HG03442 (cell line): ENCODE measurements at regions not wholly inside any gene's neighbourhood (a gene's known extent, or its start where the extent isn't known, plus 50 kb on each side); places are given as distances from the start of the nearest gene placed in this dataset.

ENCODE experiments used
- ATAC-seq: cut with Tn5 transposase; IDR thresholded peaks from one replicate; pipeline ENCODE4 v1.9.1; 2021; ENCODE audit warnings: mild to moderate bottlenecking, moderate library complexity; ENCODE audit not compliant: unreplicated experiment

DNA sequence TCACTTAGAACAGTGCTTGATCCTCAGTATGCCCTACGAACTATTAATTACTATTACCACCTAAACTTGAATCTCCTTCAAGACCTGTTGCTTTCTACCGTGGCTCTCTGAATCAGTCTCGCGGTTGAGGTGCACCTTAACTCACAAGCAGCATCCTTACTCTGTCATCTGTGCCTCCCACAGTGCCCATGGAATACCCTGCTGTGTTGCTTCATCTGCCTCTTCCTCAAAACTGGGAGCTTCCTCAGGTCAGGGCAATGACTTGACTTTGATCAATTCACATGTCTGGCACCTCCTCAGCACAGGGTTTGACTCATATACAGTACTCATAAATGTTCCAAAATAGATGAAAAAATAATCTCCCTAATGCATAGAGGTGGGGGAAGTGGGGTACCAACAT is 305.9 kb downstream of the NUAK1 start:
- no peak for ATAC-seq

DNA sequence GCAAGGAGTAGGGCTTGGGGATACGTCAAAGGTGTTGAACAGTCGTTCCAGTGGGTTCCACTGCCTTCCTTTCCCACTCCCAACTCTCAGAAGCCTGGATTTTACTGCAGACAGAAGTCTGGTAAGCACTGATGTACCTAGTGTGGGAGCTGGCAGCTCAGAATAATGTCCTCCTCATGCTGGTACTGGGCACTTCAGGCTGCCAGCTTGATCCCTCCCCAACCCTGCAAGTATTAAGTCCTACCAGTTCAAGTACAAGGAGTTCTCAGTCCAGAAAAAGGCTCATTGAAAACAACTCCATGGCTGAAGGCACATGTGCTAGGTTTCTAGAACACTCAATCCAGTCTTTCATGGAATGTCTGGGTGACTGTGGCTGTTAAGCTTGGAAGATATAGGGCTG is 304.3 kb downstream of the NUAK1 start:
- ATAC-seq = no peak

DNA sequence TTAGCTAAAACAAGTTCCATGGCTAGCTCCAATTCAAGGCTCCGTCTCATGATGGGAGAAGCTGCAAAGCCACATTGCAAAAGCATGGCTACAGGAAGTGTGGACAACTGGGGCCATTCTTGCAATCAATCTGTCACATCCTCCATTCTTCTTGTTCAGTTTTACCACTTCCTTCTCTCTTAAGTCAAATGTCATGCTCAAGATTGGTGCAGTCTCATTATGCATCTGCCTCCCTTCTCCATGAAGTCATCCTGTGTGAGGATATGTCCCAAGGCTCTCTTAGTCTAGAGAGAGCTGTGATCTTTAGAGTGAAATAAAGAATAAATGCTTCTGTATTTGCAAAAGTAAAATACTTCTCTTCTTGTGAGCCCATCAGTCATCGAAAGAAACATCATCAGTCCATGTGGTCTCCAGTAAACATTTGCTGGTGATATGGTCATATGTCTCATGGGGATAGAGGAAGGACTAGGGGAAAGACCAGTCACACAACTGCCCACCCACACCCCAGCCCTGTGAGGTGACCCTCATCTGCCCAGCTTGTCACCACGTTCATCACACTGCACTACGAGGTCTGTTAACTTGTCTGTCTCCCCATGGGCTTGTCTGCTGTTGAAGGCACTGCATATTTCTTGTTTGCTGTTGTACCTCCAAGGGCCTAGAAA is 303.0 kb downstream of the NUAK1 start:
- ATAC-seq = no peak

DNA sequence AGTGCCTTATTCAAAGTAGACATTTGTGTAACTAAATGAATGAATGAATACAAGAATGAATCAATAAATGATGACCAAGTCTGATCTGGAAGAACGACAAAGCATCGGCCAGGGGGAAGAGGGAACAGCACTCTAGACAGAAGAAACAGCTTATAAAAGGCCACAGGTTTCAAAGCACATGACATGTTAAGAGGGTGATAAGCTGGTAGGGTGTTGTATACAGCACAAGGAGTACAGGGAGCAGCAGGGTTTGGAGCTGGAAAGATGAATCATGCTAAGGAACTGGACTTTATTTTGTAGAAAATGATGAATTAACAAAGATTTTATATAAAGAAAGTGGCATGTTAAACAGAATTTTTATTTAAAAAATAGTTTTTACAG is 302.5 kb downstream of the NUAK1 start:
- ATAC-seq = no peak

DNA sequence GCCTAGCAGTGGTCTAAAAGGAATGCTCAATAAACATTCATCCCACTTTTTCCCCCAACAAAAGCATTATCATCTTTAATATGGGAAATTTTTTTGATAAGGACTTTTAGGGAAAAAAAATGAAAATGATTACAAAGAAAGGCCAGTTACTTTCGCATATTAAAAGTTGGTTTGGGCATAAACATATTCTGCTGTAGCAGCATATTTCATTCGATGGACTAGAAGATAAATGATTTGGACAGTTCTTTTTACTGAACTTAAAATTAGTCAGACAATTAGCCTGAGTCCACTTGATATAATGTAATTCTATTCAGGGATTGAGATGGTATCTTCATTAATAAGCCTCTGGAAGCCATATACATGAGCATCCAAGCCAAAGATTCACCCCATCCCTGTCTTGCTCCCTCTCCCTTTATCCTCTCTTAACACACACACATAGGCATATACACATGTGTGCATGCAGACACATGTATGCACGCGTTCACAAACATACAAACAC is 299.1 kb downstream of the NUAK1 start:
- no peak for ATAC-seq

DNA sequence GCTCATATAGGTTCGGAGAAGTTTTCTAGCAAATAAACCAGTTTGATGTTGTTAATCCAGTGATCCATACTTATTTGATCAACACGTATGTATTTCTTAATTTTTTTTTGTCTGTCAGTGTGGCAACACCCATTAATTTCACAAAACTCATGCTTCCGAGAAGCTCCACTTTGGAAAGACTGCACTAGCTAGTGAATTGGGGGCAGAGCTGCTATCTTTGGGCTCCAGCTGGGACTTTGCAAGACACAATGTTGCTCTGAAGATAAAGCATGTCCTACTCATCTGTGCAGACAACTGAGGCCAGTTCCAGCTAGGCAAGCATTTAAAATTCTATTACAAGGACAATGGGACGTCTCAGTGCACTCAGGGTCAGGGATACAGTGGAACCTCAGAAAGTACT is 298.4 kb downstream of the NUAK1 start:
- no peak for ATAC-seq

DNA sequence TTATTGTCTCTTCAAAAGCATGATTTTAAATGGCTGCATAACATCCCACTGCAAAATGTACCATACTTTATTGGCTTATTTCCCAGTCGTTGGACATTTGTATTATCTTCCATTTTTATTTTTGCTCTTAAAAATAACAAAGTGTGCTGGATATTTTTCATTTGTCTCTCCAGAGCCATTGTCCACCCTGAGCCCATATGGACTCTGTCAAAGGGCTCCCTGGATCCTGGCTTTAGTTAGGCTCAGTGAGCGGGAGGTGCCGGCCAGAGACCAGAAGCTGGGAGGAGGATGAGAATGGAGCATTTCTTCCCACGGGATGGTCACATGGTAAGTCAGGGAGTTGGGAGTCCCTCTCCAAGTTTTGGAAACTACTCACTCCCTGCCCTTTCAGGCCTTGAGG is 296.9 kb downstream of the NUAK1 start:
- no peak for ATAC-seq

DNA sequence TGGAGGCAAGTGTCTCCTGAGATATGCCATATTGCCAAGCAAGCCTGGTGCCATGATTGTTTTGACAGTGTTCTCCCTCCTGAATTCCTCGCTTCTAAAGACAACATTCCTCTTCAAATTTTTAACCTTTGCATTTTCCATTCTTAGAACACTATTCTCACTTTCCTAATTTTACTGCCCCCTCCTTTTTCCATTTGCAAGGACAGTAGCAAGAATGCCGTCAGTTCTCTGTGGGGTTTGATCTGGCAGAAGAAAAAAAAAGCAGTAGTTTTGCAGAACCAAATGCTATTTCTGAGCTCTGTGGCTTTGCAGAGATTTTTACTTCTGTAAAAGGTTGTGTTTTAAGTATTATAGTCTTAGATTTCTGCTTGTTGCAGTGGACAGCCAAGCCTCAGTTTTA is 295.2 kb downstream of the NUAK1 start:
- no peak for ATAC-seq

DNA sequence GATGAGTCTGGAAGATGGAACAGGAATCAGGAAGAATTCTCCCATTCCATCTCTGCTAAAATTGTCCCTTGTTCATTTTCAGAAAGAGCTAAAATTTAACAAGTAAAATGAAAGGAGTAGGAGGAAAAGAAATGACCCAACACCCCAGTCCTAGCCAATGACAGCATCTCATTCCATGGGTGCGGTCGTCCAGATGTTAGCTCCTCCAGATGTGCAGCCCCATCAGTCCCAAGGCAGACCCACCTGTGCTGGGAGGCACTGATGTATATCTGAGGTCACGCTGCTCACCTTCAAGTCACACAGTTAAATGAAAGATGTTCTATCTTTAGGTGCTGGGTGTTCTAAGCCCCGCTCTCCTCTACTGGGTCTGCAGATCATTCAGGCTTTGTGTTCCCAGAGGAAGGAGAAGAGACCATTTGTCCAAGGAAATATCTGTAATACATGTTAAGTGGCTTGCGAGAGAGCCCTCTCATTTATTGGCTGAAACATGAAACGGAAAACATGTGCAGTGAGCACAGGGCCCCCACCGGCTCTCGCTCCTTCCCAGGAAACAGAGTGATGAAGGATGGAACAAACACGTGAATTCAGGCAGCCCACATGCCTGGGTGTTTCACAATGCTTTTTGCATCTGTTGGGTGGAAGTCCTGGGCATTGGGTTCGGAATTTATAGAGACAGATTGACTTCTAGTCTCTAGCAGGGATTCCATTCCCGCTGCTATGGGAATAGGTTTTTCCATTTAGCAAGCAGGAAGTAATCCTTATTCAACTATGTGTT is 294.6 kb downstream of the NUAK1 start:
- no peak for ATAC-seq

DNA sequence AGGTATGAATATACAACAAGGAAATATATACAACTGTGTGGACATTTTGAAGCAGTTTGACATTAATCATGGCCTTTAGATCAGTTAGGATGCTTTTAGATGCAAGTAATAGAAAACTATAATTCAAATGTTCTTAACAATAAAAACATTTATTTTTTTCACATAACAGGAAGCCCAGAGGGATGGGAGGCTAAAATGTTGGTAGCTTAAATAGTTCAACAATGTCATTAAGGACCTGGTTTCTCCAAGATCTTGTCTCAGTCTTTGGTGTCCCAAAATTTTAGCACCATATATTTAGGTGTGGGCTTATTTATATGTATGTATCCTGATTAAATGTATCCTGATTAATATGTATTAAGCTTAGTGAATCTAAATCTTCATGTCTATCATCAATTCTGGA is 292.4 kb downstream of the NUAK1 start:
- no peak for ATAC-seq

DNA sequence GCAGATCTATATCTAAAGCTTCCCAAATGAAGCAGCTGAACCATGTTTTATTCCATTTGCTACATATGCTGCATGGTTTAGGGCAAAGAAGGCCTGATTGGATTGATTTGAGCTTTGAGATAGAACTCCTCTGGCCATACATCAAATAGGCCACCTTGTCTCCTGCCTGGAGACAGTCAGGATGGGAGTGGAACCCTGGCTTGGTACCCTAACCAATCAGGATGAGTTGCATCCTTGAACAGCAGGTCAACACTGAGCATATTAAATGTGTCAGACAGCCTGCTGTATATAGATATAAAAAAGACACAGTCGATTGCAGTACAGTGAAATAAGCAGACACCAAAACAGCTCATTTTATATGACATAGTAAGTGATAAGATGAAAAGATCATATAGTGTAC is 291.7 kb downstream of the NUAK1 start:
- no peak for ATAC-seq

DNA sequence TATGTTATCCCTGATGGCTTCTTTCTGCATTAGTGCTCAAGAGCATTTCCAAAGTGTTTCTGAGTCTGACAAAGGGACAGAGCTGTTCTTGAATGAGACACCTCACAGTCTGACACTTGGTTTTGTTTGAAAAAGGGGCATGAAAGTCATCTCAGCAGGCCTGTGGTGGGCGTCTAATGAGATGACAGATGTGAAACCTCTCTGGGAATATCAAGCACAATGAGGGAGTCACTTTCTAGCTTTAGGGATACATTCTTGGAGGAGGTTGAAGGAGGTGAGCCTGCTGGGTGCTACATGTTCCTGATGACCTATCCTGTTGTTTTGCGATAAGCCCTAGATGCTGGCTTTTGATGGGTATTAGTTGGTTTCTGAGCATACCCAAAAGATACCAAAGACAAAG is 290.5 kb downstream of the NUAK1 start:
- no peak for ATAC-seq

DNA sequence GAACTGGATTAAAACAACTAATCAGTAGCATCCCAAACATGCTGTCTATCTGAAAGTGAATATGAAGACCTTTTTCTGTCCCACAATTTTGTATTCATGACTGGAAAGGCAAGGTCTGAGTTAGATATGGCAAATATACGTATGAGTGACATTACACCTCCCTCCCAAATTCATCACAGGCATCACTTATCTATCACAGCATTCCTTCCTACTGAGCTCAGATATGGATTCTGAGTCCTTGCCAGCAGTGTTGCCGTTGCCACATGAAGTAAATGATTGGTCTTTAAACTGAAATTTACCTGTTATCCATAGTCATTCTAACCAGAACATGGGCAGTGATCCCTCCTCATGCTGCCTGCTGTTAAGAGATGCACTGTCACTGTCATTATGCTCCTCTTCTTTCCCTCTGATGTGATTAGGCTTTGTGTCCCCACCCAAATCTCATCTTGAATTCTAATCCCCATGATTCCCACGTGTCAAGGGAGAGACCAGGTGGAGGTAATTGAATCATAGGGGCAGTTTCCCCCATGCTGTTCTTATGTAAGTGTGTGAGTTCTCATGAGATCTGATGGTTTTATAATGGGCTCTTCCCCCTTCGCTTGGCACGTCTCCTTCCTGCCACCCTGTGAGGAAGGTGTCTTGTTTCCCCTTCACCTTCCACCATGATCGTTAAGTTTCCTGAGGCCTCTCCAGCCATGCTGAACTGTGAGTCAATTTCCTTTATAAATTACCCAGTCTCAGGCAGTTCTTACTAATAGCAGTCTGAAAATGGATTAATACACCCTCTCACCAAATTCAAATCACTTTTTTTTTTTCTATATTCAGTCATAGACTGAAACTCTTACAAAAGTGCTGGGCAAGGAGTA is 288.4 kb downstream of the NUAK1 start:
- ATAC-seq = no peak

DNA sequence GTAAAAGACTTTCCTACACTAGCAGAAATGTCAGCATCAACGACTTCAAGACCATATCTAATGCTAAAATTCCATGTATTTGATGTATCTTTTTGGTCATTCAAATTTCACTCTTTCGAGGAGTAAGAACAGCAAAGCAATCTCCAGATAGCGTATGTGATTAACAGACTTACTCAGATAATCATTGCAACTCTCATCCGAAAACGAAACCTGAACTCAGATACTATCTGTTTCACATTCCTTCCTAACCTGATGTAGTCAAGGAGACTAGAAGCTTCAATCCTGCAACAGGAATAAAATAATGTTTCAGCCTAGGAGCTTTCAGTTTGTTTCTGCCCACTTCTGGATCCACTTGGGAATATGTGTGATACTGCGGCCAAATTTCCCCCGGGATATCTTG is 286.3 kb downstream of the NUAK1 start:
- ATAC-seq = no peak

DNA sequence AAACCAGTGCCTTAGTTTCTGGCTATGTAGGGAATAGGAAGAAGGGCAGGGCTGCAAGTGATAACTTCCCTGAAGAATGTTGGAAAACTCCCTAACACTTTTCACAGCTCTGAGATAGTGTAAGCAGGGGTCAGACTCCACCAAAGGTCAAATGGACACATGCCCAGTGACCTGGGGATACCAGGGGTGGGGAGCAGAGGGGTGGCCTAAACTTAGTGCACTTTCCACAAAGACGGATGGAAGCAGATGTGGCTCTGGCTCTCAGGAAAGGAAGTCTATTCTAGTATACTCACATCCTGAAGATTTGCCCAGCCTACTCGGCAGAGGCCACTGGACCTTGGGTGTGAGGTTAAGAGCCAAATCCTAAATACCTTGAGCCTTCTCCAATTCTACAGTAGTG is 285.8 kb downstream of the NUAK1 start:
- no peak for ATAC-seq

DNA sequence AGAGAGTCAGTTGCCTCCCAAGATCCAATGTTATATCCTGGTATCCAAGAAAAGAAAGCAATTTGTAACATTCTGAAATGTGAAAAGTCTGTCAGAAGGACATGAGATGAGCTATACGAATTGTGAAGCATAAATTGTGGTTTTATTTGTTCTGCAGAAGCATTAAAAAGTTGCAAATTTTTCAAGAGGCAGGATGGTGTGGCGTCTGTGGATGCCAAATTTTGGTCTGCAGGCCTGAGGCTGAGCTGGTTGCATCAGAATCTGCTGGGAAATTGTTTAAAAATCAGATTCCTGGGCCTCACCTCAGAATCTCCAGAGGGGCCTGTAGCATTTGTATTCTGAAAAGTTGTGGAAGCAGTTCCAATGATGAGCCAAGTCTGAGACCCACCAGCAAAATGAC is 284.7 kb downstream of the NUAK1 start:
- ATAC-seq = no peak

DNA sequence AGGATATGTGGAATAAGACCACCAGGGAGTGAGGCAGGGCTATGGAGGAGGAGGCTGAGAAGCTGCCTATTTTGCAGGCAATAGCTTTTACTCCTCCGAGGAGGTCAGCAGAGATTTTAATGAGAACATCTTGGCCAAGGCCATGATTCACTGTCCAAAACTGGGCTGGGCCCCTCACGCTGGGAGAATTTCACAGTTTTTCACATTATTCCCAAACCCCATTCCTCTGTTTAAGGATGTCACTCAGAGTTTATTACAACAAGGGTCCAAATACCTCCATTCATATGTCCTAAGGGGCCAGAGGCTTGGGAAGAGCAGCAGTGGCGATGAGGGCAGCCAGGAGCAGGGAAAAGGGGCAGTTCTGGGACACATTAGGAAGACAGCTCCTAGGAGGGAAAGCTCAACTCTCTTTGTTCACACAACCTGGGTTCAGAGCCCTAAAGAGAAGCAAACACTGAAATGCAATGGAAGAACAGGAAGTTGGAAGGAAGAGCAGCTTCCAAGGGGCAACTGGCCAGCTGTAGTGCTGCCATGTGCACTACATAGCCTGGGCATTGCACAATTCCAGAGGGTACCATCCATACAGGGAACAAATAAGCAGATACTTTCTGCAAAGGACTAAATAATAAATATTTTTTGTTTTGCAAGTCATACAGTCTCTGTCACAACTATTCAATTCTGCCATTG is 283.2 kb downstream of the NUAK1 start:
- no peak for ATAC-seq

DNA sequence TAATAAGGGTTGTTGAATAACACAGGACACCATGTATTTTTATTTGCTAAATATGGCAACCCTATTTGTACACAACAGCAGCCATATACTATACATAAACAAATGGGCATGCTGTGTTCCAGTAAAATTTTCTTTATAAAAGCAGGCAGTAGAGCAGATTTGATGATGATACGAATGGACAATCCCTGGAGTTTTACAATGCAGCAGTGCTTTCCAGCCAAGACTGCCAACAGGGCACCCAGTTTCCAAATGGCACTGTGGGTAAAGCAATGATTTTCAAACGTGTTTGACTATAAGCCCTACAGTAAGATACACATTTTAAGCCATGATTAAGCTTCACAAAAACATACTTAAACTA is 282.7 kb downstream of the NUAK1 start:
- ATAC-seq = no peak

DNA sequence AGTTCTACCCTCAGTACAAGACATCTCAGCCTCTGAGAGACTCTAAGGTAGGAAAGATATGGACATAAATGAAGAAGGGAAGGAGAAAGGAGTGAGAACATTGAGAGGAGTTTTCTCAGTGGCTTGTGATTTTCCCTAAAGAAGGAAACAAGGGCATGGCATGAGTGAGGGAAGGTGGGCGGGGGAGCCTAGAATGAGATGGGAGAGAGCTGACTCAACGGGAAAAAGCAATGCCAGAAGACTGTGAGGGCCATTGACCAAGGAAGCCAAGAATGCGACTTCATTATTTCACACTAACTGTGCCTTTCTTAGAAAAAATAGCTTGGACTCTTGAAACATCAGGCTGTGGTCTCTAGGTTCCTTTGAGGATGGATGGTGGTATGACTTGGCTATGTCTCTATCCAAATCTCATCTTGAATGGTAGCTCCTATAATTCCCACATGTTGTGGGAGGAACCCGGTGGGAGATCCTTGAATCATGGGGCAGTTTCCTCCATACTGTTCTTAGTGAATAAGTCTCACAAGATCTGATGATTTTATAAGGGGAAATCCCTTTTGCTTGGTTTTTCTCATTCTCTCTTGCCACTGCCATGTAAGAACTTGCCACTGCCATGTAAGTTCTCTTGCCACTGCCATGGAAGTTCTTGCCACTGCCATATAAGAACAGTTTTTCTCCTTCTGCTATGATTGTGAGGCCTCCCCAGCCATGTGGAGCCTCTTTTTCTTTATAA is 279.6 kb downstream of the NUAK1 start:
- ATAC-seq = no peak

DNA sequence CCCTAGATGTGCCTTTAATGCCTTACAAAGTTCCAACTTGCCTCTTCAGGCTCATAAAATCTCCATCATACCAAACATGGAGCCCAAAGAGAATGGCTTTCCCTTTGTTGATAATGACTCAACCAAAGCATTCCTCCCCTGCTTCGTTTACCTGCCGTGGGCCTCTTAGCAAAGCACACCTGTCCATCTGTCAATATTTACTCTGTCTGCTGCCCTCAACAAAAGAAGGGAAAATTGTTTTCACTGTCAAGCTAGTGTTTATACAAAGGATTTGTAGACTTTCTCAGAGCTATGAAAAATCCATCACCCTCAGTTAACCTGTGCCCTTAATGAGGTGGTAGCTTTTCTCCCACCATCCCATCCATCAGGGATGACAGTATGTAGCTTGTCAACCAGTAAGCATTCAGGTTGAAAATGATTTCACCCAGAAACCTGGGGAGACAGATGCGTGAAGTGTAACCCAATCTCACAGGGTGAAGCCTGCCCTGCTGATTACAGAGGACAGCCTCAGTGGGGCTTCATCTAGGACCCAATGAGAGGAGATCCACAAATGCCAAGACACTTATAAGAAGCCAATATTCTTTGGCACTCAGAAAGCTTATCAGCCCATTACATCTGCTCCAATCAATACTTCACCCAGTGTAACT is 278.1 kb downstream of the NUAK1 start:
- ATAC-seq = no peak
